Osteocyte (in vitro differentiated cells): ENCODE measurements at regions not wholly inside any gene's neighbourhood (a gene's known extent, or its start where the extent isn't known, plus 50 kb on each side); places are given as distances from the start of the nearest gene placed in this dataset.

Experiments
- DNase-seq: peaks from one replicate; pipeline ENCODE4 v3.0.0; 2021; ENCODE audit warnings: mixed read lengths; ENCODE audit not compliant: unreplicated experiment; ENCODE audit errors: extremely low spot score
- H3K27ac Mint-ChIP-seq: one replicate; pipeline ENCODE4 v1.8.0; 2021; ENCODE audit warnings: mild to moderate bottlenecking, mixed read lengths; ENCODE audit not compliant: unreplicated experiment
- H3K27me3 Mint-ChIP-seq: one replicate; pipeline ENCODE4 v1.8.0; 2021; ENCODE audit warnings: mixed read lengths; ENCODE audit not compliant: unreplicated experiment
- H3K36me3 Mint-ChIP-seq: one replicate; pipeline ENCODE4 v1.8.0; 2021; ENCODE audit warnings: mixed read lengths; ENCODE audit not compliant: unreplicated experiment
- H3K4me1 Mint-ChIP-seq: one replicate; pipeline ENCODE4 v1.8.0; 2021; ENCODE audit warnings: mixed read lengths; ENCODE audit not compliant: unreplicated experiment
- H3K4me3 Mint-ChIP-seq: one replicate; pipeline ENCODE4 v1.8.0; 2021; ENCODE audit warnings: mild to moderate bottlenecking, moderate library complexity, mixed read lengths; ENCODE audit not compliant: unreplicated experiment
- H3K9me3 Mint-ChIP-seq: one replicate; pipeline ENCODE4 v1.8.0; 2021; ENCODE audit warnings: mixed read lengths; ENCODE audit not compliant: unreplicated experiment
- TF ChIP-seq, protein P1 (sequence below): fragments of 200-600 bp; sonication (generic); IDR thresholded peaks from 2 replicates; pipeline ENCODE4 v1.5.0; 2021; ENCODE audit warnings: antibody characterized with exemption, mild to moderate bottlenecking, moderate library complexity

GRCh38 chr11:130526846-130527245 lies 78.4 kb downstream of the ADAMTS15 start:
- TF ChIP-seq, protein P1, sequence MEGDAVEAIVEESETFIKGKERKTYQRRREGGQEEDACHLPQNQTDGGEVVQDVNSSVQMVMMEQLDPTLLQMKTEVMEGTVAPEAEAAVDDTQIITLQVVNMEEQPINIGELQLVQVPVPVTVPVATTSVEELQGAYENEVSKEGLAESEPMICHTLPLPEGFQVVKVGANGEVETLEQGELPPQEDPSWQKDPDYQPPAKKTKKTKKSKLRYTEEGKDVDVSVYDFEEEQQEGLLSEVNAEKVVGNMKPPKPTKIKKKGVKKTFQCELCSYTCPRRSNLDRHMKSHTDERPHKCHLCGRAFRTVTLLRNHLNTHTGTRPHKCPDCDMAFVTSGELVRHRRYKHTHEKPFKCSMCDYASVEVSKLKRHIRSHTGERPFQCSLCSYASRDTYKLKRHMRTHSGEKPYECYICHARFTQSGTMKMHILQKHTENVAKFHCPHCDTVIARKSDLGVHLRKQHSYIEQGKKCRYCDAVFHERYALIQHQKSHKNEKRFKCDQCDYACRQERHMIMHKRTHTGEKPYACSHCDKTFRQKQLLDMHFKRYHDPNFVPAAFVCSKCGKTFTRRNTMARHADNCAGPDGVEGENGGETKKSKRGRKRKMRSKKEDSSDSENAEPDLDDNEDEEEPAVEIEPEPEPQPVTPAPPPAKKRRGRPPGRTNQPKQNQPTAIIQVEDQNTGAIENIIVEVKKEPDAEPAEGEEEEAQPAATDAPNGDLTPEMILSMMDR, result no peak
- peaks cover 32% of the 10 kb centered on the region for H3K4me1 Mint-ChIP-seq
- no peaks in the 10 kb centered on the region for H3K36me3 Mint-ChIP-seq
- H3K27ac Mint-ChIP-seq, result no peak overlapping the region
- no peak overlapping the region for H3K4me3 Mint-ChIP-seq
- no peak for DNase-seq
- no peaks in the 10 kb centered on the region for H3K27me3 Mint-ChIP-seq
- H3K9me3 Mint-ChIP-seq, result no peaks in the 10 kb centered on the region

- H3K27me3 Mint-ChIP-seq, result no peaks in the 10 kb centered on the region
- TF ChIP-seq, protein P1, result no peak
- peak overlapping the region; percentile 17 for H3K4me3 Mint-ChIP-seq
- H3K4me1 Mint-ChIP-seq, result peaks cover 22% of the 10 kb centered on the region
- no peak overlapping the region for H3K27ac Mint-ChIP-seq
- no peak for DNase-seq
- no peaks in the 10 kb centered on the region for H3K9me3 Mint-ChIP-seq
- H3K36me3 Mint-ChIP-seq, result no peaks in the 10 kb centered on the region
Measured at GRCh38 chr11:130527636-130528297, 79.3 kb downstream of the ADAMTS15 start.

GRCh38 chr11:130528298-130529261 lies 80.1 kb downstream of the ADAMTS15 start:
- TF ChIP-seq, protein P1, result no peak
- Mint-ChIP-seq H3K27ac (no peak overlapping the region), H3K36me3 (no peaks in the 10 kb centered on the region), H3K4me1 (peaks cover 24% of the 10 kb centered on the region), H3K27me3 (no peaks in the 10 kb centered on the region), H3K4me3 (peak overlapping the region; percentile 17), H3K9me3 (no peaks in the 10 kb centered on the region)
- DNase-seq, result no peak

- TF ChIP-seq, protein P1, result no peak
- H3K27me3 Mint-ChIP-seq, result no peaks in the 10 kb centered on the region
- H3K4me3 Mint-ChIP-seq, result no peak overlapping the region
- no peak overlapping the region for H3K27ac Mint-ChIP-seq
- DNase-seq, result no peak
- H3K4me1 Mint-ChIP-seq, result peaks cover 29% of the 10 kb centered on the region
- H3K9me3 Mint-ChIP-seq, result no peaks in the 10 kb centered on the region
- H3K36me3 Mint-ChIP-seq, result no peaks in the 10 kb centered on the region
Measured at GRCh38 chr11:130529366-130529765, 80.9 kb downstream of the ADAMTS15 start.

GRCh38 chr11:130531061-130531460 lies 82.6 kb downstream of the ADAMTS15 start:
- Mint-ChIP-seq H3K4me1 (peaks cover 29% of the 10 kb centered on the region), H3K36me3 (no peaks in the 10 kb centered on the region), H3K4me3 (no peak overlapping the region), H3K9me3 (no peaks in the 10 kb centered on the region), H3K27me3 (no peaks in the 10 kb centered on the region), H3K27ac (no peak overlapping the region)
- TF ChIP-seq, protein P1, result no peak
- no peak for DNase-seq
